Astrocyte of the hippocampus (primary cell): ENCODE measurements at regions not wholly inside any gene's neighbourhood (a gene's known extent, or its start where the extent isn't known, plus 50 kb on each side); places are given as distances from the start of the nearest gene placed in this dataset.

Source experiments
- DNase-seq: peaks from one replicate; pipeline ENCODE4 v3.0.0; 2011; ENCODE audit warnings: low read depth, low spot score

DNA sequence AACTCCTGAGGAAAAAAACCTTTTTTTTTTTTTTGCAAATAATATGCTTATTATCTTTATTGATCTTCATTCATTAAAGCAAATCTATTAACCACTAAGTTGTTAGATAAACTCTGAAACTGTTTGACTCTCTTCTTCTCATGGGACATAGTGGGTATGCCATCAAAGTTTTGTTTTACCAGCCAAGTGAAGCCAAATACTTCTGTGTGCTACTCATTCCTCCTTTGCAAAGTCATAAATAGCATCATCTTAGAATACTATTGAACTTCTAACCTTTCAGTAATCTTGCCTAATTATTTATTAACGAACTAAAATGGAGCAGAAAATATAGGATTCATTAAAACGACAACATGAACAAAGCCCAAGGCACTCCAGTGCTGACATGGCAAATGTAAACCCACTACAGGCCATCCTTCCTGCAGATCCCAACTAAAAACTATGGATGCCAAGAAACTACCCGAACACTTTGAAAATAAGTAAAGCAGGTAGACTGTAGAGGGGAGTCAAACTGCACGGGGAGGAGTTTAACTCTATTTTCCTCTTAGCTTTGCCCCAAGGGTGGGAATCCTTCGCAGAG lies 61.2 kb upstream of the ODAD2 start:
- DNase-seq = peak; percentile 42

- DNase-seq = no peak
These were observed 59.9 kb upstream of the ODAD2 start for GRCh38 chr10:28058746-28059145.

DNA sequence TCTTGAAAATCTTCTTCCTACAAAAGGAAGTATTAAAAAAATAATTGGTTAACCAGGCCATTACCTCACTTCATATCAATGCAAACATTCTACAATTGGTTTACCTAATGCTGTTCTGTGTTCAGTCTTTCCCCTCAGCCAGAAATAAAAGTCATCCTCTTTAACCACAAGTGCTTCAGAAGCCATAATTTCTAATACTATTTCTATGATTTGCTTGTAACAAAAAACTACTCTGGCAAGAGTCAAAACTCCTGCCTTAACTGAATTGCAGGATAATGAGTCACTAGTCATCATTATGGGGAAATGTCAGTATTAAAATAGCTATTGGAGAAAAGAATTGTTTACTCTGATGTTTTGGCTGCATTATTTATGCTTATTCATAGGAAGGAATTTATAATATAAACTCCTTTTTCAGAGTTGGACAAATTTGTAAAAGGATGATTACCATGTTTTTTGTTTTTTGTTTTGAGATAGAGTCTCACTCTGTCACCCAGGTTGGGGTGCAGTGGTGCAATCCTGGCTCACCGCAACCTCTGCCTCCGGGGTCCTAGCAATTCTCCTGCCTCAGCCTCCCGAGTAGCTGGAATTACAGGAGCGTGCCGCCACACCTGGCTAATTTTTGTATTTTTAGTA lies 55.5 kb upstream of the ODAD2 start:
- peak; percentile 78 for DNase-seq

DNA sequence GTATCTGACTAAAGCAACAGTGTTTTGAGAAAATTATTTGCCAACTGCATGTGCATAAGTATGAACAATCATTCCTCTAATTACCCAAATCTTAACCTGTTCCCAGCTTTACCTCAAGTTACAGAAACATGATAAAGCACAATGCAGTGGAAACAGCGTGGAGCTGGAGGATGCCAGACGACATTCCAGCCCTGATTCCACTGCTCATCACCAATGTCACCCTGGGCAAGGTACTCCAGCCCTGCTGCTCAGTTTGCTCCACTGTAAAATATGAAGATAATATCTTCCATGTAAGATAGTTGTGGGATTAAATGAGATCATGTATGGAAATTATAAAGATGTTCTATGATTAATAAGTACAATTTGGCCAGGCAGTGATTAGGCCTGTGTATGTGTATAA lies 50.4 kb upstream of the ODAD2 start:
- no peak for DNase-seq
